GM21717 (cell line): ENCODE measurements at regions not wholly inside any gene's neighbourhood (a gene's known extent, or its start where the extent isn't known, plus 50 kb on each side); places are given as distances from the start of the nearest gene placed in this dataset.
"Not testable (repeated sequence)": the region's sequence is repeated elsewhere in the genome, so short reads cannot be mapped to it uniquely, and the experiment has no call there.

ENCODE experiments used
- ATAC-seq: cut with Tn5 transposase; IDR thresholded peaks from one replicate; pipeline ENCODE4 v1.9.1; 2021; ENCODE audit warnings: mild to moderate bottlenecking, moderate library complexity; ENCODE audit not compliant: unreplicated experiment

DNA sequence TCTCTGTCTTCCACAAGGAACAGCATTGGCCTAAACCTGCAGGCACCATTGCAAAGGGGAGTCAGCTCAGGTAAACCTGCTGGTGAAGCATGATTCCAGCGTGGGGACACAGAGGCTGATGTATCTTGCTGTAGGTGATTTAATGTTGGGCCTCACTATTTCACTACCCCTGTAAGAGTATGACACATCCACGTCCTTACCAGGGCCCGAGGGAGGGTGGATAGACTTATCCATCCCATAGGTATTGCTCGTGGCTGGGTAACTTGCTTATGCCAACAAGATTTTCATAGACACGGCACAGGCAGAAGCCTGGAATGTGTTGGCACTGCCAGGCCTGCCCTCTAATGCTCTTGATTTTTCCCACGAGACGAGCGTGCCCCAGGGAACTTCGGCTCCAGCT lies 107.4 kb upstream of the SULF2 start:
- not testable (repeated sequence) for ATAC-seq

DNA sequence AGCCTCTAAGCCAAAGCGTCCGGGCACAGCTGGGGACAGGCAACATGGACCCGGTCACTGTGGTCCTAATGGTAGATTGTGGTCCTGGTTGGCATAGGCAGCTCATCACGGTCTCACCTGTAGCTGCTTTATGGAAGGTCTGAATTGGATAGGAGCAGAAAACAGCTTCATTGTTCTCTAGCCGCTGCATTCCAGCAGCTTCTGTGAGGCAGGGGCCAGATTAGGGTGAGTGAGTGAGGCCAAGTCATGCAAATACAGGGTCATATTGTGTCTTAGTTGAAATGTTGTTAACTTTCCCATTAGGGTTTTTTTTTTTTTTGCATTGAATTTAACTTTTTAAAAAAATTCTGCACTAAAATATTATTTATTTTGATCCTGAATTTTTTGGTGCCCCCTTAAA lies 105.4 kb upstream of the SULF2 start:
- ATAC-seq, result not testable (repeated sequence)

GRCh38 chr20:47889751-47890150 lies 104.5 kb upstream of the SULF2 start:
- ATAC-seq, result not testable (repeated sequence)

DNA sequence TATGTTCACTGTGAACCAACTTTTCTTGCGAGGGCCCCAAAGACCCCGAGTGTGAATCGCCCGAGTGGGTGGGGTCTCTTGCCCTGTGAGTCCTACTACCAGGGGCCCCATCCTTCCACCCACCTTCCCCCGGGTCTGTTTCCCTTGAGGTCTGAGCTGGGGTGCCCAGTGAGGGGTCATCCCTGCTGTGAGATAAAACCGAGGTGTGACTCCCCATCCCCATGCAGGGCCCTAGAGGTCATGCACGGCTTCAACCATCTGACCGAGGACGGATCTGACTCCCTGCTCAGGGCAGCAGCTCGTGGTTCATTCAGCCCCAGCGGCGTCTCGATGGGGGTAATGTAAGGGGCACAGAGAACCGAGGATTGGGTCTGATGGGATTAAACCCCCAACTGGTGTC lies 103.1 kb upstream of the SULF2 start:
- no peak for ATAC-seq

GRCh38 chr20:47887477-47888080 lies 102.3 kb upstream of the SULF2 start:
- ATAC-seq, result no peak

DNA sequence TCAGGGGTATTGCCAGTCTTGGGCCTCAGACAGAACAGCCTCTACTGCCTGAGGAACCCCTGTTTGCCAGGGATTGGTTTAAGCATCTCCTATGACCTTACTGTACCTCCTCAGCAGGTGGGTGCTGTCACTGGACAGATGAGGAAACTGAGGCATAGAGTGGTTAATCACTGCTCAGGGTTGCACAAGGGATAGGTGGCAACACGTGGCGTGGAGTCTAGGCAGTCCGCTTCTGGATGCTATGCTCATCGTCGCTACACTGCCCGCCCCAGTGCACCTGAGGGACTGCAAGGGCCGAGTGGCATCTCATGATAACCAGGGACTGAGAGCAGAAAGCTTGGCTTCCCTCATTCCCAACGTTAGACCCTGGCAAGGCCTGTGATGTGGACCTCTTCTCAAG lies 101.8 kb upstream of the SULF2 start:
- ATAC-seq, result no peak

DNA sequence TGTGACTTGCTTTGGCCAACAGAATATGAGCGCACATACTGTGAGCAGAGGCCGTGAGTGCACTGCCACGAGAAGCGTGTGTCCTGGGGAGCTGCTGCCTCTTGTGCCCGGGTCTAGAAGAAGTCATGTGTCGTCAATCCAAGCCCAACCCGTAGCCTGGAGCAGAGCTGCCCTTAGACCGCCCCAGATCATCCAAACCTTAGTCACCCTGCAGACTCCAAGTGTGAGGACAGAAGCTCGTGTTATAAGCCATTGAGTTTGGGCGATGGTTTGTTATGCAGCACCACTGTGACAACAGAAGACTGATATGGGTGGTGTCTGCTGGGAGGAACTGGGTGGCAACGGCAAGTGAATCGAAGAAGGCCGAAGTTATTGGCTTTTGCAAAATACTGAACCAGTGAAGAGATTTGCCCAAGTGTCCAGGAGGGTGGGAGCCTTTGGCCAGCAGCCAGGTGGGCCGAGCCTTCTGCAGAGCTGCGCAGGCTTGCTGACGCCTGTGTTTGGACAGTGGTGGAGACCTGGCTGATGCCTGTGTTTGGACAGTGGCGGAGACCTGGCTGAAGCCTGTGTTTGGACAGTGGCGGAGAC lies 101.3 kb upstream of the SULF2 start:
- ATAC-seq, result no peak

DNA sequence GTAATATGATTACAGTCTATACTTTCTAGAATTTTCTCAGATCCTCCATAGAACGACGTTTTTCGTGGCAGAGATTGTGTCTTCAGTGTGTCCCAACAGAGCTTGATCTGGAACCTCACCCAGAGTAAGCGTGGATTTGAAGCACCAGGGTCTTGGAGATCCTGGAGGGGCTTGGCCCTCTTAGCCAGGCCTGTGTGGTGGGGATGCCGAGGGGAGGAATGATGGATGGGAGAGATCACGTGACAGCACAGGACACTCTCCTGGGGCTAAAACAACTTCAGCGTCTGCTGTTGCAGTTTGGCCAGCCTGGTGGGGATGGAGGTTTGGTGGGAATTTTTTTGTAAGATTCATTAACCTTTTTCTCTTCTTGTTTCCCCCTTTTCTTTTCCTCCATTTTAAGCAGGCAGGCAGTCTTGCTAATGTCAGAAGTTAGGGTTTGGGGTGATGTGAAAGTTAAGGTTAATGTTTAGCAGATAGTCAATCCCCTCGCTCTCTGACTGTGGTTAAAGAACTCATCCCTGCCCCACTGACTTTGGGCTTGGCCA lies 100.7 kb upstream of the SULF2 start:
- no peak for ATAC-seq

- ATAC-seq, result not testable (repeated sequence)
These were observed 98.7 kb upstream of the SULF2 start for GRCh38 chr20:47883940-47884339.

DNA sequence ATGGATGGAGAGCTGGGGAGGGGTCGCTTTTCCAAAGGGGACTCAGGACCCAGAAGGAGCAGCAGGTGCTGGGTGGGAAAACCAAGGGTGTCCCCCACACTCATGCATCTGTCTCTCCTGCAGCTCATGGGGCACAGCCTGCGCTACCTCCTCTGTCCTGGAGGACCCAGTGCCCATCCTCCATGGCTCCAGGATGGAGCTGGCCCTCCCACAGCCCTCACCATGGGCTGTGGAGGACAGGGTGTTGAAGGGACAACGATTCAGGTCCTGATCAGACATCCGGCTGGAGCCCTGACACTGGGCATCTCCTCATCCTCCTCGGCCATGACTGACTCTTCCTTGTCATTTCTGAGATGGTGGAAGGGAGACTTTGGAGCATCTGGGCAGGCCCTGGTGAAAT lies 97.9 kb upstream of the SULF2 start:
- ATAC-seq, result no peak

- ATAC-seq, result no peak
These were observed 94.5 kb upstream of the SULF2 start for GRCh38 chr20:47879771-47880170.

DNA sequence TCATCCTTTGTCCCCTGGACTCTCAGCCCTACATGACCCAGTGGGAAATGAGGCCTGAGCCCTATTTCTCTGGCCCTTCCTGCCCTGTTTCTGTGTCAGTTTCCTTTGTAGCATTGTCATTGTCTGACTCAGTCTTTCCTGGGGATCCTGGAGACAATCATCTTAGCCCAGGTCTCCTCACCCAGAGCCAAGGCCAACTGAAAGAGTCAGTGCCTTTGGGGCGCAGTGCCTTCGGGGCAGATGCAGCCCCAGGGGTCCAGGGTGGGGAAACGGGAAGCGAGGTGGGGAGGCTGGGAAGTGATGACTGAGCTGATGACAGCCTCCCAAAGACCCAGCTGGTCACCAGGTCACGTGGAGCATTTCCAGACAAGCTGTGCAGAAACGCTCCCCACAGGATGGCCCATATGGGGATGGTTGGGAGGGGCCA lies 93.3 kb upstream of the SULF2 start:
- no peak for ATAC-seq

DNA sequence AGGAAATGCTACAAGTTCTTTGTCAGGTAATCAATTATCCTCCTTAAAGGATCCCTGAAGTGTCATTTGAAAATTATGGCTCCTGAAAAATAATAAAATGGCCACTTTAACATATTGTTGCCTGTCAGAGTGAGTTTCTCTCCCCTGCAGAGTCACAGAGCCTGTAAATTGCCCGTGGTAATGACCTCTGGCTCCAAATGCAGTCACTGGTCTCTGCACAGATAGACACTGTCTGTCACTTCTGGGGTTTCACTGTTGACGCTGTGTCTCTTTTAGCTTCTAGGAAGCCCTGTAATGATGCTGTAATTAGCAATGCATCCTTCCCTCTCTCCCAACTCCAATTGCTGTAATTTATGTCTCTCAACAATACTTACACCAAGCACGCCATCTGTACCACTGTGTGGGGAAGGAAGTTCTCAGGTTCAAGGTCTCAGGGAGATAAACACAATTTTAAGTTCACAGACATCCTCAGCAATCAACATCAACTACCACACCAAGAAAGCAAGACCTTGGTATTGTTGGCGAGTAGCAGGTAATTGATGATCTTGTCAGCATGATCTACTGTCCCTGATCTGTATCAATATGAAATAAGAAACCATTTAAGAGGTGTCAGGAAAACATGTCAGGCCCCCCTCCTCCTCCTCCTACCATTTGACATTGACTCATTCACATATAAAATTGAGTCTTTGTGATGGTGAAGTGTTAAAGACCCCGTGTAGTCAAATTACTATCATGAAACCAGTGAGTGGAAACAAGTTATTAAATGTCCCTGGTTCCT lies 91.2 kb upstream of the SULF2 start:
- no peak for ATAC-seq

DNA sequence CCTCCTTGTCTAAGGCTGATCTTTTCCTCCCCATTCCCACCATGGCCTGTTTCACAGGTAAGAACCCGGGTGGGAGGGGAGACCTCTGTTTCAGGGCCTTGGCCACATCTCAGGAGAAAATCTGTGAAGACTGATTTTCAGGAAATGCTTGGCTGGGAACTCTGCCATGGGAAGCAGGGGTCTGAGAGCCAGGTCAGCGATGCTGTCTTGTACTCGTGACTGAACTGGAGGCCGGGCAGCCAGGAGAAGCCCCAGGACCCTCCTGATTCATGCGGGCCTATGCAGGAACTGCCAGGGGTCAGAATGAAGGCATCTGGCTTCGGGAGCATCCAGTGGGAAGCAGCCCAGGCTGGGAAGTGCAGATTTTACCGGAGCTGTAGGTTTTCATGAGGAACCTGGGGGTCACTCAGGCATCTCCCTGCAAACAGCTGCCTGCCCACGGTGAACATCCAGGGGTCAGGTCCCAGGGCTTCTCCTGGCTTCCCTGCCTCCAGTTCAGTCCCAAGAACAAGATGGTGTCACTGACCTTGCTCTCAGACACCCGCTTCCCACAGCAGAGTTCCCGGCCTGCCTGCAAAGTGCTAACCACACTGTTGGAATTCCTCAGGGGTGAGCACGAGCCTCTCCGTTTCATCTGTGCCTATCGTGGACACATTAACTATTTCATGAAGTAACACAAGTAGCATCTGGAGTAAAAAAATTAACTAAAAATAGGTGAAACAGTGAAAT lies 90.2 kb upstream of the SULF2 start:
- ATAC-seq, result no peak

GRCh38 chr20:47872341-47872740 lies 87.1 kb upstream of the SULF2 start:
- ATAC-seq, result no peak

- no peak for ATAC-seq
These were observed 85.2 kb upstream of the SULF2 start for GRCh38 chr20:47870475-47870874.

- no peak for ATAC-seq
These were observed 83.5 kb upstream of the SULF2 start for GRCh38 chr20:47868744-47869143.

DNA sequence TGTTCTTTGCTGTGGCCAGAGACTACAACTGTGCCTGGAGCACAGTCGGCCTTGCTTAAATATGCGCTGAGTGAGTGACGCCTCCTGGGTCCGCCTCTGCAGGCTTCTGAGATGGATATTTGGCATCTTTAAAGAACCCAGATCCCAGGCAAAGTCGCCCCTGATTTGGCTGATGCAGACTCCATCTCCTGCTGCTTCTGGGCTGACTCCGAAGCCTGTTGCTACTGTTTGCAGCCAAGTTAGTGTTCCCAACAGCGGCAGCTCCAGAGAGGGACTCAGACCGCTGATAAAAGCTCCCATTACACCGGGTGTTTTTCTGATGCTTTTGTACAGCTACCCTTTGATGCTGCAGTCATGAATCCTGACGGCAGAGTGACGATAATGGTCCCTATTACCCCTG lies 83.0 kb upstream of the SULF2 start:
- no peak for ATAC-seq

DNA sequence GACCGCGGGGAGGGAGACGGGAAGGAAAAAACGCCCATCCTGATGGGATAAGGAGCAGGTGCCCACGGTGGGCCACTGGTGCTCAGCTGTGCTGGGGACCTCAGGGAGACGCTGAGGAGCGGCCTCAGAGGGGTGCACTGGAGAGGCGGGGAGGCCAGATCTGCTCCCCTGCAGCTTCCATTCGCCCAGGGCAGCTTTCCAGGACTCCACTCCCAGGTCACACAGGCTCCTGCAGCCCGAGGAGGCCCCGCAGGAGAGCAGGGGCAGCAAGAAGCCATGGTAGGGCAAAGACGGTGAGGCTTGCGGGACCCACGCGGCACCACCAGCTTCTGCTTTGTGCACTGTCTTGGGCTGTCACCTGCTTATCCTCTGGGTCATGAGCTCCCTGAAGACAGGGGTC lies 82.5 kb upstream of the SULF2 start:
- no peak for ATAC-seq

DNA sequence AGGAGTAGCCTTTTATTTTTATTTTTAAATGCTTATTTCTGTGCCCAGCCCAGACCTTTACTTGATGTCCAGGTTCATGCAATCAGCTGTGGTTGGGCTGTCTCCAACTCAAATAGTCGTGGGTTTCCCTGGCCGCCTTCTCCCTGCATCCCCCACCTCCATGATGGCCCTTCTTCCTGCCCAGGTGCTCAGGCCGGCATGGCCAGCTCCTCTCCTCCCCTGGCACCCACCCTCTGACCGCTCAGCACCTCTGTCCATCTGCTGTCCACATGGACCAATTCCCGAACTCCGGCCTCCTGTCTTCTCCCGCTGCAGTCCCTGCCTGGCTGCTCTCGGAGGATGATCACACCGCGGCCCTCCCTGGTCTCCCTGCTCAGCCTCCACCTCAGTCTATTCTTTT lies 81.2 kb upstream of the SULF2 start:
- no peak for ATAC-seq

- ATAC-seq, result no peak
These were observed 80.6 kb upstream of the SULF2 start for GRCh38 chr20:47865912-47866311.
